Progenitor cell of endocrine pancreas (in vitro differentiated cells): ENCODE measurements at regions not wholly inside any gene's neighbourhood (a gene's known extent, or its start where the extent isn't known, plus 50 kb on each side); places are given as distances from the start of the nearest gene placed in this dataset.
"Not testable (repeated sequence)": the region's sequence is repeated elsewhere in the genome, so short reads cannot be mapped to it uniquely, and the experiment has no call there.

Experiments used
- DNase-seq: peaks from one replicate; pipeline ENCODE4 v3.0.0; 2021; ENCODE audit warnings: low spot score; ENCODE audit not compliant: unreplicated experiment
- H3K27ac Mint-ChIP-seq: 2 replicates; pipeline ENCODE4 v1.8.0; 2021; ENCODE audit warnings: mild to moderate bottlenecking, moderate library complexity, mixed read lengths
- H3K27me3 Mint-ChIP-seq: 2 replicates; pipeline ENCODE4 v1.8.0; 2021; ENCODE audit warnings: mixed read lengths
- H3K36me3 Mint-ChIP-seq: 2 replicates; pipeline ENCODE4 v1.8.0; 2022; ENCODE audit warnings: mixed read lengths; ENCODE audit not compliant: insufficient read depth
- H3K4me1 Mint-ChIP-seq: 2 replicates; pipeline ENCODE4 v1.8.0; 2021; ENCODE audit warnings: low read depth, mixed read lengths
- H3K4me3 Mint-ChIP-seq: 2 replicates; pipeline ENCODE4 v1.8.0; 2021; ENCODE audit warnings: low read depth, mild to moderate bottlenecking, moderate library complexity, mixed read lengths
- H3K9me3 Mint-ChIP-seq: 2 replicates; pipeline ENCODE4 v1.8.0; 2021; ENCODE audit warnings: low read depth, mixed read lengths
- TF ChIP-seq, protein P1 (sequence below): fragments of 200-600 bp; sonication (generic); IDR thresholded peaks from one replicate; pipeline ENCODE4 v1.5.0; 2021; ENCODE audit warnings: antibody characterized with exemption, mild to moderate bottlenecking; ENCODE audit not compliant: unreplicated experiment

DNA sequence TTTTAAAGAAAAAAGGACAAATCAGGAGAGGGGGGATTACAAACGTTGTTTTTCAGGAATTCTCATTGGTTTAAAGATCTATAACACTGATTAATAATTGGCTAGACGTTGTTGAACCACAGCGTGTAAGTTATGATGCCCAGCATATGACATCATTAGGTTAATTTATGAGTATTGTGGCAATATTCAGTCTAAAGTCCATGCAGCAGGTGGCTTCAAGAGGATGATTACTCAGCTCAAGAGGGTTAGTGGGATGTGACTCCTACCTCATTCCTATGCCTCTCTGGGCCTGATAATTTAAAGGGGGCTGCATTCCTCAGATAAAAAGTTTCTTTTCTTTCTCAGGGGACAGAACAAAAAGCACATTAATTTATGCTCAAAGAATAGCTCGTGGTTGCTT is 1309.0 kb downstream of the EPHA7 start:
- H3K36me3 Mint-ChIP-seq, result no peaks in the 10 kb centered on the region
- H3K27me3 Mint-ChIP-seq, result no peaks in the 10 kb centered on the region
- H3K4me3 Mint-ChIP-seq, result no peak overlapping the region
- DNase-seq, result no peak
- H3K27ac Mint-ChIP-seq, result no peak overlapping the region
- H3K4me1 Mint-ChIP-seq, result peaks cover 4% of the 10 kb centered on the region
- TF ChIP-seq, protein P1, sequence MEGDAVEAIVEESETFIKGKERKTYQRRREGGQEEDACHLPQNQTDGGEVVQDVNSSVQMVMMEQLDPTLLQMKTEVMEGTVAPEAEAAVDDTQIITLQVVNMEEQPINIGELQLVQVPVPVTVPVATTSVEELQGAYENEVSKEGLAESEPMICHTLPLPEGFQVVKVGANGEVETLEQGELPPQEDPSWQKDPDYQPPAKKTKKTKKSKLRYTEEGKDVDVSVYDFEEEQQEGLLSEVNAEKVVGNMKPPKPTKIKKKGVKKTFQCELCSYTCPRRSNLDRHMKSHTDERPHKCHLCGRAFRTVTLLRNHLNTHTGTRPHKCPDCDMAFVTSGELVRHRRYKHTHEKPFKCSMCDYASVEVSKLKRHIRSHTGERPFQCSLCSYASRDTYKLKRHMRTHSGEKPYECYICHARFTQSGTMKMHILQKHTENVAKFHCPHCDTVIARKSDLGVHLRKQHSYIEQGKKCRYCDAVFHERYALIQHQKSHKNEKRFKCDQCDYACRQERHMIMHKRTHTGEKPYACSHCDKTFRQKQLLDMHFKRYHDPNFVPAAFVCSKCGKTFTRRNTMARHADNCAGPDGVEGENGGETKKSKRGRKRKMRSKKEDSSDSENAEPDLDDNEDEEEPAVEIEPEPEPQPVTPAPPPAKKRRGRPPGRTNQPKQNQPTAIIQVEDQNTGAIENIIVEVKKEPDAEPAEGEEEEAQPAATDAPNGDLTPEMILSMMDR, result no peak
- H3K9me3 Mint-ChIP-seq, result peaks cover 2% of the 10 kb centered on the region

DNA sequence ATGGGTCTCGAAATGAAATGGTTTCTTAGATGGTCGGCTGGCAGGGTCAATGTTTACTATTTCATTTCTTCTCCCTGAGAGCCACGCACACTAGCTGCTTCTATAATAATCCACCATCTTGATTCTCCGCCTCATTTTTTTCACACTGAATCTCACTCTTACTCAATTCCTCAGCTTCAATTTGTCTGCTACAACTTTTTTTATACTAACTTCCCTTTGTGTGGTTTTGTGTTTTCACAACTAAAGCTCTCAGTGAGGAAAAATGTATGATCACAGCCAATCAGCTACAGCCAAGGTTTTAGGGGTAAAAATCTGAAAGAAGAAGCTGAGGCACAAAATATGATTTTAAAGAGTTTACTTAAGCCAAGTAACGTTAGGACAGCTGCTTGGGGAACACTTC is 1309.4 kb downstream of the EPHA7 start:
- H3K36me3 Mint-ChIP-seq, result no peaks in the 10 kb centered on the region
- no peaks in the 10 kb centered on the region for H3K27me3 Mint-ChIP-seq
- no peak for DNase-seq
- H3K4me3 Mint-ChIP-seq, result no peak overlapping the region
- H3K9me3 Mint-ChIP-seq, result peaks cover 4% of the 10 kb centered on the region
- peaks cover 4% of the 10 kb centered on the region for H3K4me1 Mint-ChIP-seq
- TF ChIP-seq, protein P1, result no peak
- no peak overlapping the region for H3K27ac Mint-ChIP-seq

DNA sequence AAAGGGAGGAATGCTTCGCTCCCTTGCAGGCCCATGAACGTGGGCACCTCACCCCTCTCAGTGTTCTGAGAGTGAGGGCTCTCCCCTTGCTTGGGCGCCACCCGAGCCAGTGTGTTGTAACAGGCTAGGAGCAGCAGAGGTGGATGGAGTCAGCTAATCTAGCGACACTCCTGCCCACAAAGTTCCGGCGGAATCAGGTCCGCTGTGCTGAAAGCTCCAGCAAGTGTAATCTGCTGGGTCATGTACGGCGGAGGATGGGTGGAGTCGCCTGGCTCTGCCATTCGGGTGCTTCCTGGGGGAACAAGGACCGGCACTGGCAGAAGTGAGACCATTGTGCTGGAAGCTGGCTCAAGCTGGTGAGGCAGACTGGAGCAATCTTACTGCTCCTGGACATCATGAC is 1310.1 kb downstream of the EPHA7 start:
- H3K36me3 Mint-ChIP-seq, result no peaks in the 10 kb centered on the region
- no peaks in the 10 kb centered on the region for H3K27me3 Mint-ChIP-seq
- peaks cover 4% of the 10 kb centered on the region for H3K4me1 Mint-ChIP-seq
- DNase-seq, result no peak
- TF ChIP-seq, protein P1, result no peak
- no peak overlapping the region for H3K4me3 Mint-ChIP-seq
- no peak overlapping the region for H3K27ac Mint-ChIP-seq
- peaks cover 4% of the 10 kb centered on the region for H3K9me3 Mint-ChIP-seq

DNA sequence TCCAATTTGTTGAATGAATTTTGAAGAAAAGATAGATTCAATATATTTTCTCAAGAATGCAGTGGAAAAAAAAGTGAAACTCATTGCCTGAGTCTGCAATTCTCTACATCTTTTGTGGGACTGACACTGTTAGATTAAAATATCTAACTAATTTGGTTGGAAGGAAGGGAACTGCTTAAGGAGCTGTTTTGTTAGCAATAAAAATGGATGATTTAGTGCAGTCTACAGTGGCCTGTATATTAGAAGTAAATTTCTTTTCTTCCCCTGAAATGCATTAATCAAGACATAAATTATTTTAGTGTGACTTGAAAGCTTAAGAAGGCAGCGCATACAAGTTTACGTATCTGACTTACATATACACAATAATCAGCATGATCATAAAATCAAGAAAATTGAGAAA is 1332.6 kb downstream of the EPHA7 start:
- no peaks in the 10 kb centered on the region for H3K4me1 Mint-ChIP-seq
- TF ChIP-seq, protein P1, result no peak
- H3K36me3 Mint-ChIP-seq, result no peaks in the 10 kb centered on the region
- H3K27me3 Mint-ChIP-seq, result no peaks in the 10 kb centered on the region
- H3K4me3 Mint-ChIP-seq, result no peak overlapping the region
- H3K9me3 Mint-ChIP-seq, result peaks cover 8% of the 10 kb centered on the region
- DNase-seq, result no peak
- no peak overlapping the region for H3K27ac Mint-ChIP-seq

DNA sequence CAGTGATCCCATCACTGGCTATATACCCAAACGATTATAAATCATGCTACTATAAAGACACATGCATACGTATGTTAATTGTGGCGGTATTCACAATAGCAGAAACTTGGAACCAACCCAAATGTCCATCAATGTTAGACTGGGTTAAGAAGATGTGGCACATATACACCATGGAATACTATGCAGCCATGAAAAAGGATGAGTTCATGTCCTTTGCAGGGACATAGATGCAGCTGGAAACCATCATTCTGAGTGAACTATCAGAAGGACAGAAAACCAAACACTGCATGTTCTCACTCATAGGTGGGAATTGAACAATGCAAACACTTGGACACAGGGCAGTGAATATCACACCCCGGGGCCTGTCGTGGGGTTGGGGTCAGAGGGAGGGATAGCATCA is 1335.4 kb downstream of the EPHA7 start:
- H3K27me3 Mint-ChIP-seq, H3K4me1 Mint-ChIP-seq, H3K36me3 Mint-ChIP-seq, H3K4me3 Mint-ChIP-seq, H3K27ac Mint-ChIP-seq, DNase-seq: not testable (repeated sequence)
- peaks cover 14% of the 10 kb centered on the region for H3K9me3 Mint-ChIP-seq

DNA sequence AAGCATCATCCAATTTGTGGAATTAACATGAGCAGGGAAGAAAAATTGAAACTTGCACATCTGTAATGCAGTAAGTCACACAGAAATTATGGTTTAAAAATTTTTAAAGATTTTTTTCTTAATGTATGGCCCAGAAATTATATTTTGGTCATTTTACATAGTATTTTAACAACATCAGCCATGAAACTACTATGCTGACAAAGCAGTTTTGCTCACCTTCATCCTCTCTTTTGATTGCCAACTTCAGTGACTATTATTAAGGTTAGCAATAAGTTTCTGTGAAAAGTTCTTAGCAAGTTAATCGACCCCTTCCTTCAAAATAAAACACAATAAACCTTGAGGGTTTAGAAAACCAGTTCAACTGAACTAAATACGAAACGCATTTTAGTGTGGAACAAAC is 1347.0 kb downstream of the EPHA7 start:
- Mint-ChIP-seq H3K27me3 (no peaks in the 10 kb centered on the region), H3K36me3 (no peaks in the 10 kb centered on the region)
- DNase-seq, result no peak

More for the DNA sequence above, 1347.0 kb downstream of the EPHA7 start:
- Mint-ChIP-seq H3K9me3 (no peaks in the 10 kb centered on the region), H3K4me1 (no peaks in the 10 kb centered on the region), H3K4me3 (no peak overlapping the region), H3K27ac (no peak overlapping the region)
- TF ChIP-seq, protein P1, result no peak
